ENCODE measurements at regions not wholly inside any gene's neighbourhood (a gene's known extent, or its start where the extent isn't known, plus 50 kb on each side); places are given as distances from the start of the nearest gene placed in this dataset.

DNA sequence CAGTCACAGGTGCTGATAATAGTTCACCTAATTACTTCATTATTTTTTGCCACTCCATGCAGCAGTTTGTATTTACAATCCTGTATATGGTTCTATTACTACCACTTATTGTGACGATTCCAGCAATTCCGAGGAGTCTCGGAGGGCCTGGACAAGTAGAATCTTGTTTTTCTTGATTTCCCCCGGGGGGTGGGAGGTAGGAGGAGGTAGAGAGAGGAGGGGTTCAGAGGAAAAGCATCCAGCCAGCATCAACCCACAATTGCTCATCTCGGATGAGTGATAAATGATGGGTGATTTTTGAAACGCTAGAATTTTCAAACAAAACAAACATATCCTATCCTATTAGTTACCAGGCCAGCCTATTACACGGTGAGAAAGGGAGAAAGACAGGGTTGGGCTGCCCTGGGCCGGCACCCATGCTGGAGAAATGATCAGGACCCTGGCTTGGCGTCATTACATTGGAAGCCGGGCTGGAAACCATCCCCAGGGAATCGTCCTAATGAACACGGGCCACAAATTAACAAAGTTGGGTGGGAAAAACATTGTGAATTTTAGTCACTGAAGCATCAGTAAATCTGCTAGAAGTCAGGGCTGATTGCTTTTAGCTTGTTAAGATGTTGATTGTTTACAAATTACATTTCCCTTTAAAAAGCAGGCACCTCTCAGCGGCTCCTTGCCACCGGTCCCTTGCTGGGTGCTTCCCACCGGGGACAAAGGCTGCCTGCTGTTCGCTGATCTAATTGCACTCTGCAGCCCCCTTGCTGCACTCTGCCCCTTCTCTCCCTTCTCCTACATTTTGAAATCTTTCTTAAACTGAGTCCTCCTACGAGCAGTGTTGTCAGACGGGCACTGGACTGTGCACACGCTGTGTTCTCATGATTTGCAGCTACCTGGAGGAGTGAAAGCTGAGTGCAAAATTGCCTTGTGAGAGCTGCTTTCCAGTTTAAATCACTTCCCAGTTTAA, 95.5 kb downstream of the FAM204A start:
- no peak for DNase-seq

DNA sequence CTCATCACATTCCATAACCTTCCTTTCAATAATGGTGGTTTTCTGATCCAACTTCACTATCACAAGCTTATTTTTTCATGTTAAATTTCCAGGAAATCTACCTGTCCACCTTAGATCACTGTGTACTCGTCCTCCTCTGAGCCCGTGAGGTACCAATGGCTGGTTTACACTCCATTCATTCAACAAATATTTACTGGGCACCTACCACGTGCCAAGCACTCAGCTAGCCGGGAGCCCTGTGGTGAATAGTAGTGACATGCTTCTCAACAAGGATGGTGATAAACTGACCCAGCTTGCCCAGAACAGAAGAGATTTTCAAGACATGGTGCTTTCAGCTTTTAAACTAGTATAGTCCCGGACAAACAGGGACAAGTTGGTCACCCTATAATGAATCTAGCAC, 98.2 kb downstream of the FAM204A start:
- no peak for DNase-seq

DNA sequence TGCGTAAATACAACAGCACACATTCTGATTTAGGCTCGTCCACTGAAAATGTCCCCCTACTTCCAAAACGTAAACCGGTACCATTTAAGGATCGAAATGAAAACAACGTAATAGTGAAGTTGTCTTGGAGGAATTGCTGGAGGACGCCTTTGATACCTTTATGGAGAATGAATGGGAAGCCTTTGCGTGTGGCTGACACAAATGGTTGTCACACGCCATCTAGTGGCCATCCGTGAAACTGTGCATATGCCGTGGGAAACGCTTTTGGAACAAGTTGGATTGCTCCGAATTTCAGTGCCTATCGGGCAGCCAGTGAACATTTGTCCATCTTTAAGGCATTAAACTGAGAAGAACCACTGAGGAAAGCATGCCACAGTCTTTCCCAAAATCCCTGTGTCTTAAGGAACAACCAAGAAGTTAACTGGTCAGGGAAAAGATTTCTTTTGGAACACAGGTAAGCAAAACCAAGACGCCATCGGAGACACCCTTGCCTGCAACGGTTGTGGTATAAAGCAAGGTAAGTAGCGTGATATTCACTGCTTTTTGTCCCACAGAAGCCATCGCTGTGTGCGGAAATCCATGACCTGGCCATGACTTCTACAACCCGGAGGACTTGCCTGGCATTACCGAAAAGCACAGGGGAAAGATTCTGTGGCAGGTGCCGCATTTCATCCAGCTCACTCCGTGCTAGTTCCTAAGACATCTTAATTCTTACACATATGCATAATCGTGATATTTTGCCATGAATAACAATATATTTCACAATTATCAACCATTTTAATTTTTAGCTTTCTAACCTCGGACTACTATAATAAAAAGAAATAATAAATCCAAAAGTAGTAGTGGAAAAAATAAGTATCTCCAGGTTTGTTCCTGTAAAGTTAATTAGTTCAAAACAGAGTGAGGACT, 100.6 kb downstream of the FAM204A start:
- peak; percentile 46 to 58 for DNase-seq

DNA sequence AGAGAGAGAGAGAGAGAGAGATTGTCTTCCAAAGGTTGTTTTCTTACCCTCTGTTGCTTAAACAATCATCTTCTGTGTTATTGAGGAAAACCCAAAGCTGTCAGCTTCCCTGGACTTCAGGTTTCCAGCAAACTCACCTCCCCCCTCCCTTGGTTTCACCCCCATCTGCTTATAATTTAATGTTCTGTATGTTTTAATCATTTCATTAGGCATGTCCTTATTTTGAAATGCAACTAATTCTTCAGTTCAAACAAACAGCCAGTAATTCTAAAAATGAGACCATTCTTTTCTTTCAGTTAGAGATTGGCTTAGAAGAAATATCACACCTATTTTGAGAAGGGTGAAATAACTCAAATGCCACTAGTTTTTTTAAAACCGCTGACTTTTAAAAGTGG, 102.9 kb downstream of the FAM204A start:
- DNase-seq, result no peak

DNA sequence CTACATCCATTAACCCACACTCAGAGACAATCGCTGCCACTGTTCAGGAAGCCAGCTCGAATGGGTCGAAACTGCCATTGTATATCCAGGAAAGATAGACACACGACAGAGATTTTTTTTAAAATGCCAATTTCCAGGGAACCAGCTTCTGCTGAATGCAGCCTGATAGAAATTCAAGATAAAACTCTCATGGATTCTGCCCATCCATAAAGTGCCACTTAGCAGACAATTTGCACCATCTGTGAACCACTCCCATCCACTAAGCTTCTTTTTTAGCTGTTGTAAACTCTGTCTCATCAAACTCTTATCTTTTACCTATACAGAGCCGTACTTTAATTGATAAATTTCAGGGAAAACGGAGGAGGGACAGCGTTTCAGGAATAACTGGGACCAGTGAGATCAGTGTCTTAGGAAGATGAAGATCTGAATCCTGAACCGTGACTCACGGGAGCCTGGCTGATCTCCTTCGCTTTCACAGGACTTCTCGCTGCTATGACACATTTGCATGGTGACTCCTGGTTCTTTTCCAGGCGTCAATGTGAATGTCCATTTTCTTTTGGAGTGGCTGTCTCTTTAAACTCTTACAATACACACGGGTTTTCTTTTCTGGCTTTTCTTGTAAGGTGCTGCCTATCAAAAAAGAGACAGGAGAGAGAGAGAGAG, 103.4 kb downstream of the FAM204A start:
- DNase-seq, result no peak

DNA sequence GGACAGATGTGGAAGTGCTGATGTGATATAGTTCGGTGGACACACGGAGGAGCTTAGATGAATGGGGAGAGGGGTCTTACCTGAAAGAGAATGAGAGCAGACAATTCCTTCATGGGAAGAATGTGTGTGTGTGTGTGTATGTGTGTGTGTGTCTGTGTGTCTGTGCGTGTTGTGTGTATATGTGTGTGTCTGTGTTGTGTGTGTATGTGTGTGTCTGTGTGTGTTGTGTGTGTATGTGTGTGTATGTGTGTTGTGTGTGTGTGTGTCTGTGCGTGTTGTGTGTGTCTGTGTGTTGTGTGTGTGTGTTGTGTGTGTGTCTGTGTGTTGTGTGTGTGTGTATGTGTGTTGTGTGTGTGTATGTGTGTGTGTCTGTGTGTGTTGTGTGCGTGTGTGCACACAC, 104.2 kb downstream of the FAM204A start:
- no peak for DNase-seq

DNA sequence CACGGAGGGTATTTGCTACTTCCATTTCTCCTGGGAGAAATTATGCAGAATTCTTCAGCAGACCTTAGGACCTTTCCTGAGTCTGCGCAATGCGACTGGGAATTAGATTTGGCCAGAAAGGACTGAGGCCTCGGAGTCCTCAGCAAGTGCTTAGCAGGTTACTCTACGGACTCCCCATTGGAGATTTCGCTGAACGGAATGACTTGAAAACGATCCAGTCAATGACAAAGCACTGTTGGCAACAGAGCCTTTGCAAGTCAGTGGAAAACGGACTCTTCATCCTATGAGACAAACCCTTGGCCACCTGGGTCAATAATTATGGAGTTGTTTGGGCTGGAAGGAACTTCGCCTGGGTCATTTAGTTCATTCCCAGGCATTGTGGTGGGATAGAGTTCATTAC, 107.4 kb downstream of the FAM204A start:
- no peak for DNase-seq

DNA sequence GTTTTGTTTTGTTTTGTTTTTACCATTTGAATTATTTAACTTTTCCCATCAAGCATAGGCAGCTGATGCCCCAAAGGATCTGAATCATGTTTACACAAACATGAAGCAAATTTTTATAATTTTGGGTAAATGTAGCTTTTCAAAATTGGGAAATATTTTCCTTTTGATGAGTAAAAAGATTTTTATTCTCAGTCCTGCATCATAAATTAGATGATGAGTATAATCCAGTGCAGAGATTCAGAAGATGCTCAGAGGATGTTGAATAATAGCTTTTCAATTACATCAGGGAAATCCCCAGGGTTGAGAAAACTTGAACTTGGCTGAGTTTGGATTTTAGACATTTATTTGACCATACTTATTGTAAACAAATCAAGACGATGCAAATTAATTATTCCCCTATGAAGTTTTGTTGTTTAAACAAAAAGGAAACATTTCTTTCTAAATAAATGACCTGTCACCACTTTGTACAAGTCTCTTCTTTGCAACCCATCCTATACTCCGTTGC, 121.7 kb downstream of the FAM204A start:
- no peak for DNase-seq

DNA sequence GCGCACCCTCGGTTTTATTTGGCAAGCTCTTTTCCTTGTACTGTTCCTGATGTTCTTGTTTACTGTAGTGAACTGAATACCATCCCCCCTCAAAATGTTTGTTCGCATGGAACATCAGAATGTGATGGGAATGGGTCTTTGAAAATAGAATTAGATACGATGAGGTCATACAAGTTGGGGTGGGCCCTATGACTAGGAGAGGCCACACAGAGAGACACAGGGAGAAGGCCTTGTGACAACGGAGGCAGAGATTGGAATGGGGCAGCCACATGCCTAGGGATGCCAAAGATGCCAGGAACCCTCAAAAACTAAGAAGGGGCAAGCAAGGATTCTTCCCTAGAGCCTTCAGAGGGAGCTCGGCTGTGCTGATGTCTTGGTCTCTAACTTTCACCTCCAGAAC, 123.6 kb downstream of the FAM204A start:
- DNase-seq, result no peak

DNA sequence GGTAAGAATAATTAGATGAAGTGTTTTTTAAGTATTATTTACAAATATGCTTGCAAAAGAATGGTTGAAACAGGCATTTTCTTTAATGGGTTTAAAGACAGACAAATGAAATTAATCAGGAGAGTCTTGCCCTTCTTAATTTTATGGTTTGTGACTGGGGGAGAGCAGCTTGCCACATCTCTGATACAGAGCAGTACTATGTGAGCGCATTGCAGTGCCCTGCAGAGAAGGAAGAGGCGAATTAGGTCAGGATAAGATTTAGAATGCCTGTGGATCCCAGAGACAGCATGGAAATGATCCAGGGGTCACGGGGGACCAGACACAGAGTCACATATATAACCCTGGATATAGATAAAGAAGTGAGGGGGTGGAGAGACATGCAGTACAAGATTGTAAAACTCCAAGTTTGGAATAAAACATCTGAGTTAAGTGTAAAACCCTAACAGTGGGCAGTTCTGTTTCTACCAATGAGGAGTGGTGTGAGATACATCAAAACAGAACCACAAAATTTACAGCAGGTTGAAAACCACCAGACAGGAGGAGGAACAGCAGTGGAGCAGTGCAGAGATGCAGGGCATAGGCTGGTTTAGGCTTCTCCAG, 125.5 kb downstream of the FAM204A start:
- no peak for DNase-seq

DNA sequence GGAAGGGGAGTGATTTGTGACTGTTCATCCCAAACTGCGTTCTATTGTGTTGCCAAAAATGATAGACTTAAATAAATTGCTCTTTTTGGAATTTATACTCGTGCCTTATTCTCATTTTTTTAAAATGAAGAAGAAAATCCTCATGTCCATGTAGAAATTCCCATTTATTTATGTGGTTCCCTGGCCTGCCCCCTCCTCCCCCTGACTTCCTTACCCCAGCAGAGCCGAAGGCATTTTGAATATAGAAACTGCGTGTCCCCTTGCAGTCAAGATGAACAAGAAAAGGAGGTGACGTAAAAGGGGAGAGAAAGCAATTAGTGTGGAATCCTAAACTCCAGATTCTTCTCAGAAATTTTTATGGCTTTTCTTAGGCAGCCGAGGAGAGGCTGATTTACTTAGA, 126.1 kb downstream of the FAM204A start:
- DNase-seq, result no peak

DNA sequence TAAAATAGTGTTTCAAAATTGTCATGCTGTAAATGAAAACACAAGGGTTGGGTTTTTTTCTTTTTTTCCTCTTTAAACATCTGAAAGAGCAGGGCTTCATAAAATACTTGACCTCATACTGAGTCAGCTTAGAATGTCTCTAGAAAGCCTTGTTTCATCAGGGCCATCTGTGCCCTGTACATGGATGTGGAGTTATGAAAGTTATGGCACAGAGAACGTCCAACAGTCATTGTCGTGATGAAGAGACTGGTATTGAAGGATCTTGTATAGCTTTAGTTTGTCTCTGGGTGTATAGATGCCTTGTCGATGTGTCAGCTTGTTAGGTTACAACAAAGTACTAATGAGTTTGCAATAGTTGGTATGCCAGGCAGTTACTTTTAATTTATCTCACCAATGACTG, 127.3 kb downstream of the FAM204A start:
- DNase-seq, result no peak

DNA sequence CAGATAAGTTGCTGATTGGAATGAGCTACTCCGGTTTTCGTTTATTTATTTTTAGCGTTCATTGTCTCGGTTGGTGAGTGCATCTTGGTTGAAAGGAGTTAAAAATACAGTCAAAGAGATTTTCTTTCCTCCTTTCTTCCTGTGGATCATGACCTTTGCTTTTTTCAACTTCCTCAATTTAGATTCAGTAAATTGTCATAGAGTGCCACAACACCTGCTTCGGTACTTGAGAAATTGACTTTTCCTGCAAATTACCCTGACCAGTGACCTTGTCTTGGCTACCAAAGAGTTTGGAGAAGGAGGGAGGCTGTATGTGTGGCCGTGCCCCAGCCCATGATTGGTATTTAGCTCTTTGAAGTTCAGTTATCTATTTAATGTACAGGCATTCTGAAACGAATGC, 128.7 kb downstream of the FAM204A start:
- DNase-seq, result no peak

DNA sequence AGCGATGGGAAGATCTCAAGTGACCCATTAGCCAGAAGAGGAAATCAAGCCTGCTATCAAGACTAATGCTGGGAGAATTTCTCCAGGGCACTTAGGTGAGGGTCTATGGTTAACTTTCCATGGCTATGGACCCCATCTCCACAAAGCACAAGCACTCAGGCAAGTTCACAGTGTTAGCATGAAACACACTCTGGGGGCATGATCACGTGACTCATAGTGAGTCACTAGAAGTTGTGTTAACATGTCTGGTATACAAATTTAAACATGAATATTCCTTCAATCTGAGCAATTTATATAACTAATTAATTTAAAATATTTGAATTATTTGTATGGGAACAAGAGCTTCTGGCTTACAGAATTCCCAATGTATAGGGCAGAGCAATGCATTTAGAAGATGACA, 131.8 kb downstream of the FAM204A start:
- DNase-seq, result no peak

DNA sequence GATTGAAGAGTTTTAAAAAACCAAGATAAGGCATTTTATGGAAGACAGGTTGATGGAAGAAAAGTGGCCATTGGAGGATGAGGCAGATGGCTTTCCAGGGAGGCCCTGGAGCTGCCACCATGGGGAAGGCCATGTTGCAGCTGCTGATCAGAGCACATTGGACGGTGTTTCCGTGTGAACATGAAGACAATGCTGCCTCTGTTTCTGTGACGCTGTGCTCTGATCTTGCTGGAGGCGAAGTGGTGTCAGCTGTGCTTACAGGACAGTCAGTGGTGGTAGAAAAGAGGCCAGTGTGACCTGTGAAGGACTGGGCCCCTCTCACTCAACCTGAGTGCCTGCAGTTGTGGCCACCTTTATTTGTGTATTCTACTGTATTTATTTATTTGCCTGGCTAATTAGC, 132.9 kb downstream of the FAM204A start:
- no peak for DNase-seq

DNA sequence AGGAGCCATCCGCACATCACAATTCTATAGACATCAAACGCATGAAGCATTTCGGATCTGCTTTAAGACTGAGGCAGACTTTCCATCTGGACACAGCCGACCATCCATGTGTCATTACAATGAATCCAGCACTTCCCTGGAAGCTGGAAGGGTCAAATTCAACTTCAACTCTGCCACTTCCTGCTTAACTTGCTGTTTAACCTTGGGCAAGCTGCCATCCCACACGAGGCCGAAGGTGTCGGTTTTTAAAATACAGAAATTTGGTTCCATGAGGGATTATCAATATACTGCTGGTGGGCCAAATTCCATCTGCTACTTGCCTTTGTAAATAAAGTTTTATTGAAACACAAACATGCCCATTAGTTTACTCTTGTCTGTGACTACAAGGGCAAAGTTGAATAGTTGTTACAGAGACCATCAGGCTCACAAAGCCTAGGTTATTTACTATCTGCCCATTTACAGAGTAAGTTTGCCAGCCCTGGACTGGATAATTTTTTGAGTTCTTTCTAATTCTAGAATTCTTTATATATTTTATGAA, 134.6 kb downstream of the FAM204A start:
- DNase-seq, result no peak

DNA sequence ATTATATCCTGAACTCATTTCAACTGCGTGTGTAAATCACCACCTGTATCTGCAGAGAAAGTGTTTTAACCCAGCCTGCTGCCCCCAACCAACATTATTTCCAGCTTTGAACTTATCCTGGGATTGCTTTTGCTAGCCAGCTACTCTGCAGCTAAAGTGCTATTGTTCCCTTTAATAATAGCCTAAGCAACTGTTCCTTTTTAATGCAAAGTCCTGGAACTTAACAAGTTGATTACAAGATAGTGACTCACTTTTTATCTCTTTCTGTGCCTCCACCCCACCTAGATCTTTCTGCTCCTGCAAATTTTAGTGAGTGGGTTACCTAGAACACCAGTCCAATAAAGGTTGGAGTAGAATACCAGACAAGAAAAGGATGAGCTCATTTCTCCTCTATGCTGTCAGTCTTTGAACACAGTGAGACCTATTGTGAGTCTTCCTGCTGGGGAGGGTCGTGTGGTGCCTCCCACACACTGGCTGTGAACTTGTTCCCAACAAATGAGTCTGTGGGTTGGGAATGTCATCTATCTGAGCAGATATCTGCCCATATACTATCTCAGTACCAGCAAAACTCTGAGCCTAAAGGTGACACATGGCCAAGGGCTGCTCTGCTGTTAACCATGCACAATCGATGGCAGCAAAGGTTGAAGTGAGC, 137.7 kb downstream of the FAM204A start:
- no peak for DNase-seq

DNA sequence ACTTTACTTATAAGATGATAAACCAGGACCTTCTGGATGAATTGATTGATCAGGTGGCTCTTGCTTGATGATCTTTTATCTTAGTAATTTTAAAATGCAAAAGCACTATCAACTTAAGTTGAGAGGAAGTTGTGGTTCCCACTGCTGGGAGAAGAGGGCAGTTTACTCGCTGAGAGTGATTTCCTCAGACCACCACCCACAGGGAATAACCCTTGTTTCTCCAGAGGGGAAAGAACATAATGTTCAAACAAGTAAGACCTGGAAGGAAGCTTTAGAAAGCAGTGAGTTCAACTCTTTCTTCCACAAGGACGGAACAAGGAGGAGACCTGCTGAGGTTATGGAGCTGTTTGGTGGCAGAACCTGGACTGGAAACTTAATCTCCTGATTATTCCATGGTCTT, 138.7 kb downstream of the FAM204A start:
- no peak for DNase-seq

DNA sequence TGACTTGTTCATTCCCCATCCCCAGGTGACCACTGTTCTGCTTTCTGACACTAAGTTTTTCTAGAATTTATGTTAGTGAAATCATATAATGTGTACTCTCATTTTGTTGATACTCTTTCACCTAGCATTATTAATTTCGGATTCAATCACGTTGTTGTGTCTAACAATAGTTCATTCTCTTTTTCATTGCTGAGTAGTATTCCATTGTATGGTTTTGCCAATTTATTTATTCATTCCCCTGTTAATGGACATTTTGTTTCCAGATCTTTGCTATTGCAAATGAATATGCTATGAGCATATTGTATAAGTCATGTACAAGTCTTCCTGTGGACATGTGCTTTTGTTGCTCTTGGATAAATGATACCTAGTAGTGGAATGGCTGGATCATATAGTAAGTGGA, 146.4 kb downstream of the FAM204A start:
- DNase-seq, result no peak

DNA sequence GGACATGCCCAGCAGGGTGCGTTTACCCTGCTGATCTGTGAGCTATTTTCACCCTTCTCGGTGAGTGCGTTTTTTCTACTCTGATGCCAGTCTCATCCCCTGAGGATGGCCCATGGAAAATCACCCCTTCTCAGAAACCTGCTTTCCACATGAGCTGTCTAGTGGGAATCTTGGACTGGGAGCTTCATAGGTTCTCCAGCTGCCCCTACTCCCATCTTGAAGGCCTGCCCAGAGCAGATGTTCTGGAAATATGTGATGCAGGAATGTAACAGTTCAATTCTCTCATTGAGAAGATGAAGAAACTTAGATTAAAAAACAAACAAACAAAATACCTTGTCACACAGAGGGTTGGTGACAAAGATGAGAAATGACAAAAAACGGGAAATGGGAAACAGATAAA, 146.9 kb upstream of the RAB11FIP2 start:
- DNase-seq, result no peak

DNA sequence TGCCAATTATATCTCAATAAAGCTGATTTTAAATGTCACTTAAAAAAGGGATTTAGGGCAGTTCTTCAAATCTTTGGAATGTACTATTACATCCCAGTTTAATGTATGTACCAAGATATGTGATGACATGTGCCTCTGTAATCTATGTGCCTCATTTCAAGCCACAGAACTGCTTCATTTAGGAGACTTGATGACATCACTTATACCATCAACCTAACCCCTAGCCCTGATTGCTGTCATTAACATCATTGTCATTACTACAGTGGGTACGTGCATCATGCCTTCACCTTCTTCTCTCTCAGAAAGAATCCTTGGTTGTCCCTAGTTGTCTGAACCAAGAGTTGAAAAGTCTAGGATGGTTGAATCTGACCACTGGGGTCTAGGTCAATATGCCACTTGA, 134.3 kb upstream of the RAB11FIP2 start:
- DNase-seq, result no peak

DNA sequence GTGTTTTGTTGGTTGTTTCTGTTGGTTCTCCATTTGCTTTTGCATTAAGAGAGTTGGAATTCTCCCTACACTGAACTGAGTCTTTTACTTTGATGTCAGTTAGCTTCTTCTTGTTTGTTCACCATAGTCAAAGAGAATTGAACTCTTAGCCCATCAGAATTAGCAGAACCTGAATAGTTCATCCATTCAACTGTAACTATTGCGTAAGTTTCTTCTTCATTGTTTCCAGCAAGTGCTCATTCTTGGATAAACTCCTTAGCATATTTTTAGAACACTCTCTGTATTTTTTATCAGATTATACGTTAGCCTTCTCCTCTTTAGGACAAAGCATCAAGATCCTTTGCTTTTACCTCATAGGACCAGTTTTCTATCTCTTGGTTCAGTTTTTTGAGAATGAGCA, 128.4 kb upstream of the RAB11FIP2 start:
- DNase-seq, result no peak

All from stimulated activated CD4-positive, alpha-beta T cell treated with anti-CD3 and anti-CD28 coated beads, Interleukin-4, amount 100 ng/mL, for 4 hours (primary cell).